ENCODE measurements at regions not wholly inside any gene's neighbourhood (a gene's known extent, or its start where the extent isn't known, plus 50 kb on each side); places are given as distances from the start of the nearest gene placed in this dataset.

- no peak for TF ChIP-seq CTCF (IDR thresholded peaks at IDR 0.05)
Measured at GRCh38 chr13:63336549-63336948, 1920.9 kb upstream of the PCDH20 start.

- no peak for TF ChIP-seq CTCF (IDR thresholded peaks at IDR 0.05)
Measured at GRCh38 chr13:63327584-63327983, 1911.9 kb upstream of the PCDH20 start.

GRCh38 chr13:63323441-63323840 lies 1907.8 kb upstream of the PCDH20 start:
- TF ChIP-seq CTCF (IDR thresholded peaks at IDR 0.05), result no peak

- TF ChIP-seq CTCF (IDR thresholded peaks at IDR 0.05), result no peak
Measured at GRCh38 chr13:63311587-63311986, 1895.9 kb upstream of the PCDH20 start.

- no peak for TF ChIP-seq CTCF (IDR thresholded peaks at IDR 0.05)
Measured at GRCh38 chr13:63308549-63309165, 1893.0 kb upstream of the PCDH20 start.

- TF ChIP-seq CTCF (IDR thresholded peaks at IDR 0.05), result no peak
Measured at GRCh38 chr13:63307228-63307627, 1891.6 kb upstream of the PCDH20 start.

GRCh38 chr13:63305641-63306133 lies 1890.0 kb upstream of the PCDH20 start:
- no peak for TF ChIP-seq CTCF (IDR thresholded peaks at IDR 0.05)

- TF ChIP-seq CTCF (IDR thresholded peaks at IDR 0.05), result no peak
Measured at GRCh38 chr13:63304497-63304896, 1888.8 kb upstream of the PCDH20 start.

Measured in LNCAP (cell line).